ENCODE measurements at regions not wholly inside any gene's neighbourhood (a gene's known extent, or its start where the extent isn't known, plus 50 kb on each side); places are given as distances from the start of the nearest gene placed in this dataset.

GRCh38 chr7:13198036-13198435, 510.6 kb downstream of the ARL4A start:
- TF ChIP-seq CTCF (conservative IDR thresholded peaks at IDR 0.05; ENCODE audit: low read length) (no peak), EZH2phosphoT487 (IDR thresholded peaks at IDR 0.05; ENCODE audit: borderline replicate concordance, low read depth, low read length) (no peak)

All from OCI-LY7 (cell line).